LHCN-M2 (cell line): ENCODE measurements at regions not wholly inside any gene's neighbourhood (a gene's known extent, or its start where the extent isn't known, plus 50 kb on each side); places are given as distances from the start of the nearest gene placed in this dataset.
A peak's percentile ranks its signal among the peaks of the same experiment; 100 is the strongest.
"Not testable (repeated sequence)": the region's sequence is repeated elsewhere in the genome, so short reads cannot be mapped to it uniquely, and the experiment has no call there.

Experiments
- DNase-seq: peaks from one replicate; pipeline ENCODE4 v3.0.0-alpha.2; 2012; ENCODE audit warnings: low read depth

- no peak for DNase-seq
Measured at GRCh38 chr22:35475545-35475944, 65.1 kb upstream of the RASD2 start.

- no peak for DNase-seq
Measured at GRCh38 chr22:35476341-35476740, 64.3 kb upstream of the RASD2 start.

GRCh38 chr22:35477911-35478582 lies 62.6 kb upstream of the RASD2 start:
- DNase-seq: peak; percentile 75

- no peak for DNase-seq
Measured at GRCh38 chr22:35478633-35479107, 62.0 kb upstream of the RASD2 start.

GRCh38 chr22:35479359-35479758 lies 61.3 kb upstream of the RASD2 start:
- DNase-seq: no peak

GRCh38 chr22:35479985-35480550 lies 60.6 kb upstream of the RASD2 start:
- no peak for DNase-seq

GRCh38 chr22:35480627-35481550 lies 59.7 kb upstream of the RASD2 start:
- no peak for DNase-seq

GRCh38 chr22:35482311-35482710 lies 58.3 kb upstream of the RASD2 start:
- DNase-seq: no peak

GRCh38 chr22:35482974-35483373 lies 57.7 kb upstream of the RASD2 start:
- DNase-seq: no peak

GRCh38 chr22:35483730-35484129 lies 56.9 kb upstream of the RASD2 start:
- no peak for DNase-seq

- DNase-seq: no peak
Measured at GRCh38 chr22:35484651-35485556, 55.7 kb upstream of the RASD2 start.

- no peak for DNase-seq
Measured at GRCh38 chr22:35486116-35486631, 54.5 kb upstream of the RASD2 start.

- not testable (repeated sequence) for DNase-seq
Measured at GRCh38 chr22:35487623-35488022, 53.0 kb upstream of the RASD2 start.

GRCh38 chr22:35488513-35488912 lies 52.1 kb upstream of the RASD2 start:
- DNase-seq: no peak

- no peak for DNase-seq
Measured at GRCh38 chr22:35489239-35489638, 51.4 kb upstream of the RASD2 start.
